ENCODE measurements at regions not wholly inside any gene's neighbourhood (a gene's known extent, or its start where the extent isn't known, plus 50 kb on each side); places are given as distances from the start of the nearest gene placed in this dataset.

GRCh38 chr17:17416400-17417360 lies 60.1 kb upstream of the MED9 start:
- peak; percentile 92 for DNase-seq (ENCODE audit: low read depth)

GRCh38 chr17:17417718-17418181 lies 59.0 kb upstream of the MED9 start:
- peak; percentile 55 for DNase-seq (ENCODE audit: low read depth)

GRCh38 chr17:17419166-17419565 lies 57.6 kb upstream of the MED9 start:
- DNase-seq (ENCODE audit: low read depth) = no peak

- DNase-seq (ENCODE audit: low read depth) = no peak
Observed at GRCh38 chr17:17419631-17420030, 57.2 kb upstream of the MED9 start.

- DNase-seq (ENCODE audit: low read depth) = no peak
Observed at GRCh38 chr17:17420082-17420481, 56.7 kb upstream of the MED9 start.

GRCh38 chr17:17420561-17421269 lies 56.1 kb upstream of the MED9 start:
- DNase-seq (ENCODE audit: low read depth) = no peak

- DNase-seq (ENCODE audit: low read depth) = no peak
Observed at GRCh38 chr17:17421346-17422216, 55.2 kb upstream of the MED9 start.

GRCh38 chr17:17422217-17422610 lies 54.6 kb upstream of the MED9 start:
- no peak for DNase-seq (ENCODE audit: low read depth)

- no peak for DNase-seq (ENCODE audit: low read depth)
Observed at GRCh38 chr17:17422641-17423040, 54.2 kb upstream of the MED9 start.

- no peak for DNase-seq (ENCODE audit: low read depth)
Observed at GRCh38 chr17:17423656-17424055, 53.1 kb upstream of the MED9 start.

- DNase-seq (ENCODE audit: low read depth) = no peak
Observed at GRCh38 chr17:17424552-17424951, 52.2 kb upstream of the MED9 start.

GRCh38 chr17:17425005-17425404 lies 51.8 kb upstream of the MED9 start:
- no peak for DNase-seq (ENCODE audit: low read depth)

GRCh38 chr17:17425591-17425990 lies 51.2 kb upstream of the MED9 start:
- DNase-seq (ENCODE audit: low read depth) = peak; percentile 77

- no peak for DNase-seq (ENCODE audit: low read depth)
Observed at GRCh38 chr17:17426184-17426583, 50.6 kb upstream of the MED9 start.

All from myocyte (in vitro differentiated cells).